K562 (cell line): ENCODE measurements at regions not wholly inside any gene's neighbourhood (a gene's known extent, or its start where the extent isn't known, plus 50 kb on each side); places are given as distances from the start of the nearest gene placed in this dataset.

Experiments used
- ATAC-seq: fragments of 200-7000 bp; cut with Tn5 transposase; 3 replicates; pipeline ENCODE4 v1.9.1; 2020; ENCODE audit warnings: moderate library complexity
- BruUV-seq: library from RNA; stranded (reverse); fragments of 400-500 nt; replicated peaks from 2 replicates; lab custom pipeline; 2021; lab: Mats Ljungman, UMichigan
- CTCF ChIA-PET: fragments of 300-600 bp; formaldehyde crosslinking; extraction: SDS; loops from one replicate; lab custom pipeline; 2021; ENCODE audit warnings: low intra/inter-chr PET ratio; lab: Yijun Ruan, JAX
- POLR2A ChIA-PET: fragments of 300-600, 350-650 bp; sonication (Branson Sonifier 250); formaldehyde crosslinking; extraction: SDS; loops from one replicate; lab custom pipeline; 2021; ENCODE audit warnings: antibody characterized with exemption, inconsistent platforms; lab: Yijun Ruan, JAX
- DNase-seq, 4 experiments: peaks; one replicate each; pipeline versions ENCODE4 v3.0.0 to v3.0.0-alpha.2; 2011 to 2018; ENCODE audit warnings: low spot score in 3 of 4, mixed read lengths in 3 of 4; ENCODE audit errors: extremely low read depth in 1 of 4
- FAIRE-seq: peaks from 2 replicates; lab custom pipeline; 2011; peaks lifted over from hg19 to GRCh38; lab: Jason Lieb, UNC
- H2AFZ ChIP-seq: 2 replicates; pipeline ENCODE4 v1.6.0; 2011; ENCODE audit warnings: low read depth, low read length, control low read depth, inconsistent platforms
- H3K27ac ChIP-seq: fragments of 200-600 bp; 3 replicates; pipeline ENCODE4 v1.8.0; 2011; ENCODE audit warnings: low read depth, mild to moderate bottlenecking, control low read depth, inconsistent platforms, low read length, moderate library complexity, mixed read lengths; ENCODE audit errors: extremely low read depth
- H3K27me3 ChIP-seq, 2 experiments: fragments of 300-600 bp in 1 of 2; 2 replicates in 1 of 2; 3 replicates in 1 of 2; pipeline versions ENCODE4 v1.6.0 to v1.8.0; 2011; ENCODE audit warnings: inconsistent platforms in 2 of 2, low read length in 2 of 2, mild to moderate bottlenecking in 1 of 2, mixed read lengths in 1 of 2, moderate library complexity in 1 of 2; ENCODE audit not compliant: control insufficient read depth in 2 of 2, insufficient read depth in 2 of 2
- H3K36me3 ChIP-seq: fragments of 300-600 bp; 3 replicates; pipeline ENCODE4 v1.8.0; 2011; ENCODE audit warnings: mild to moderate bottlenecking, low read length, inconsistent platforms; ENCODE audit not compliant: control insufficient read depth, insufficient read depth
- H3K4me1 ChIP-seq, 2 experiments: fragments of 200-600 bp in 1 of 2; replicated peaks in 1 of 2; 2 replicates in 1 of 2; 3 replicates in 1 of 2; pipeline versions ENCODE4 v1.5.1 to v1.8.0; 2011; ENCODE audit warnings: inconsistent platforms in 2 of 2, low read length in 2 of 2, mild to moderate bottlenecking in 1 of 2, mixed read lengths in 1 of 2, moderate library complexity in 1 of 2; ENCODE audit not compliant: control insufficient read depth in 2 of 2, insufficient read depth in 2 of 2
- H3K4me2 ChIP-seq: 2 replicates; pipeline ENCODE4 v1.6.1; 2011; ENCODE audit warnings: low read length, control low read depth, inconsistent platforms, mixed read lengths; ENCODE audit not compliant: insufficient read depth
- H3K4me3 ChIP-seq: fragments of 200-600 bp; sonication (generic), shearing (Covaris generic); 2 replicates; pipeline ENCODE4 v1.5.1; 2016; ENCODE audit warnings: control low read depth, inconsistent platforms
- H3K79me2 ChIP-seq: fragments of 200-600 bp; 3 replicates; pipeline ENCODE4 v1.8.0; 2011; ENCODE audit warnings: low read length, inconsistent platforms; ENCODE audit not compliant: control insufficient read depth, insufficient read depth
- H3K9ac ChIP-seq, 2 experiments: 2 replicates each; pipeline versions ENCODE4 v1.6.0 to v1.6.1; 2011; ENCODE audit warnings: low read depth in 2 of 2, low read length in 2 of 2, control low read depth in 1 of 2, inconsistent platforms in 1 of 2, mild to moderate bottlenecking in 1 of 2, mixed read lengths in 1 of 2; ENCODE audit not compliant: insufficient read depth in 1 of 2
- H3K9me1 ChIP-seq: one replicate; pipeline ENCODE4 v1.6.0; 2011; ENCODE audit warnings: inconsistent platforms, mild to moderate bottlenecking, low read length, moderate library complexity; ENCODE audit not compliant: control insufficient read depth, insufficient read depth
- H3K9me3 ChIP-seq: replicated peaks from 2 replicates; pipeline ENCODE4 v1.5.1; 2011; ENCODE audit warnings: low read depth, low read length, inconsistent platforms; ENCODE audit not compliant: control insufficient read depth, insufficient read depth
- H4K20me1 ChIP-seq: replicated peaks from 2 replicates; pipeline ENCODE4 v1.6.1; 2011; ENCODE audit warnings: low read length, inconsistent platforms, mixed read lengths; ENCODE audit not compliant: control insufficient read depth, insufficient read depth
- ESRRB ChIP-seq: fragments of 250-450 bp; sonication (Bioruptor Pico); IDR thresholded peaks from 2 replicates; pipeline ENCODE4 v1.5.0; 2020; ENCODE audit warnings: mild to moderate bottlenecking, moderate library complexity, borderline replicate concordance
- FOS ChIP-seq: IDR thresholded peaks from 3 replicates; pipeline ENCODE4 v1.6.1; 2011; ENCODE audit not compliant: insufficient read length; ENCODE audit errors: extremely low read depth
- KLF13 ChIP-seq: fragments of 450-650 bp; IDR thresholded peaks from 2 replicates; pipeline ENCODE4 v1.6.1; 2016; ENCODE audit warnings: missing genetic modification characterization, low read depth, mild to moderate bottlenecking, missing compliant biosample characterization, moderate library complexity, borderline replicate concordance
- MLLT1 ChIP-seq, 2 experiments: fragments of 450-650 bp; IDR thresholded peaks; 2 replicates each; pipeline ENCODE4 v1.6.1; 2016
- TAF1 ChIP-seq: IDR thresholded peaks from 2 replicates; pipeline ENCODE4 v1.6.1; 2011; ENCODE audit warnings: mild to moderate bottlenecking, low read length, moderate library complexity; ENCODE audit not compliant: insufficient read depth, control insufficient read depth, severe bottlenecking; ENCODE audit errors: extremely low read depth
- TAF7 ChIP-seq: fragments of 450-650 bp; IDR thresholded peaks from 2 replicates; pipeline ENCODE4 v1.6.1; 2016; ENCODE audit warnings: missing genetic modification characterization, missing compliant biosample characterization
- ZKSCAN8 ChIP-seq: fragments of 200-800 bp; sonication (Bioruptor generic); IDR thresholded peaks from 2 replicates; pipeline ENCODE4 v1.6.1; 2016; ENCODE audit warnings: missing genetic modification characterization, missing compliant biosample characterization
- ZNF165 ChIP-seq: fragments of 250-450 bp; sonication (Bioruptor Pico); IDR thresholded peaks from 2 replicates; pipeline ENCODE4 v1.4.0; 2020; ENCODE audit warnings: borderline replicate concordance
- ZNF184 ChIP-seq: sonication (generic); formaldehyde crosslinking; IDR thresholded peaks from 2 replicates; pipeline ENCODE4 v1.5.0; 2020; ENCODE audit warnings: missing genetic modification reagents
- ZNF707 ChIP-seq: fragments of 250-450 bp; sonication (Bioruptor Pico); conservative IDR thresholded peaks from 2 replicates; pipeline ENCODE4 v1.8.0; 2022; ENCODE audit warnings: inconsistent platforms, mild to moderate bottlenecking, moderate library complexity
- WGBS: fragments of 100-300 bp; shearing (Covaris generic); methylation state at CpG from one replicate; pipeline ENCODE4 v1.1.6; 2016; ENCODE audit warnings: low coverage, mixed read lengths; ENCODE audit not compliant: insufficient coverage; ENCODE audit errors: missing lambda C conversion rate; 5-methylcytosine and 5-hydroxymethylcytosine counted together
- in situ Hi-C: fragments of 300-500 bp; cut with MboI; formaldehyde crosslinking; loops from 4 replicates; pipeline ENCODE4 v1.15.0; 2018; ENCODE audit warnings: inconsistent platforms, mixed read lengths
- intact Hi-C: fragments of 100-400 bp; cut with micrococcal nuclease; formaldehyde crosslinking; loops from 2 replicates; pipeline ENCODE4 v1.14.2; 2022
- TF ChIP-seq, protein P1 (sequence below): fragments of 200-400 bp; formaldehyde crosslinking; IDR thresholded peaks from 2 replicates; pipeline ENCODE4 v1.6.1; 2017; ENCODE audit warnings: mild to moderate bottlenecking, low read depth, low read length, moderate library complexity
- TF ChIP-seq, protein P2 (sequence below): fragments of 450-650 bp; IDR thresholded peaks from 2 replicates; pipeline ENCODE4 v1.6.1; 2016; ENCODE audit warnings: low read depth

- Histone ChIP-seq H3K9me3 (no peaks in the 10 kb centered on the region), H3K9ac (no peak overlapping the region), H3K27ac (no peak overlapping the region), H3K4me3 (no peak overlapping the region), H3K9me1 (no peaks in the 10 kb centered on the region), H3K4me2 (no peak overlapping the region), H2AFZ (no peak overlapping the region), H3K27me3 (peaks cover 0 to 4% of the 10 kb centered on the region in 2 experiments; a peak in 1 of 5 replicates), H3K79me2 (no peaks in the 10 kb centered on the region), H4K20me1 (no peaks in the 10 kb centered on the region; the same call in 1 of the 2 replicates), H3K36me3 (no peaks in the 10 kb centered on the region), H3K4me1 (no peaks in the 10 kb centered on the region)
- ChIA-PET POLR2A (no interaction called here), CTCF (no interaction called here)
- BruUV-seq = no TSS peak
- ATAC-seq (no peak), FAIRE-seq (no peak), DNase-seq (no peak)
- intact Hi-C loops = no loop called here
- WGBS = 0% methylated on average over 1 of the region's 1 CpG
- in situ Hi-C loops = no loop called here
- TF ChIP-seq TAF1 = no peak
- no peak for TF ChIP-seq TAF7 (tag)
- TF ChIP-seq, protein P1, sequence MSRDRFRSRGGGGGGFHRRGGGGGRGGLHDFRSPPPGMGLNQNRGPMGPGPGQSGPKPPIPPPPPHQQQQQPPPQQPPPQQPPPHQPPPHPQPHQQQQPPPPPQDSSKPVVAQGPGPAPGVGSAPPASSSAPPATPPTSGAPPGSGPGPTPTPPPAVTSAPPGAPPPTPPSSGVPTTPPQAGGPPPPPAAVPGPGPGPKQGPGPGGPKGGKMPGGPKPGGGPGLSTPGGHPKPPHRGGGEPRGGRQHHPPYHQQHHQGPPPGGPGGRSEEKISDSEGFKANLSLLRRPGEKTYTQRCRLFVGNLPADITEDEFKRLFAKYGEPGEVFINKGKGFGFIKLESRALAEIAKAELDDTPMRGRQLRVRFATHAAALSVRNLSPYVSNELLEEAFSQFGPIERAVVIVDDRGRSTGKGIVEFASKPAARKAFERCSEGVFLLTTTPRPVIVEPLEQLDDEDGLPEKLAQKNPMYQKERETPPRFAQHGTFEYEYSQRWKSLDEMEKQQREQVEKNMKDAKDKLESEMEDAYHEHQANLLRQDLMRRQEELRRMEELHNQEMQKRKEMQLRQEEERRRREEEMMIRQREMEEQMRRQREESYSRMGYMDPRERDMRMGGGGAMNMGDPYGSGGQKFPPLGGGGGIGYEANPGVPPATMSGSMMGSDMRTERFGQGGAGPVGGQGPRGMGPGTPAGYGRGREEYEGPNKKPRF = no peak
- TF ChIP-seq ESRRB = no peak
- no peak for TF ChIP-seq FOS
- no peak for TF ChIP-seq KLF13 (tag)
- no peak for TF ChIP-seq ZNF165 (CRISPR knock-in tag)
- no peak for TF ChIP-seq MLLT1 (IDR thresholded peaks at IDR 0.05)
- no peak for TF ChIP-seq ZNF707 (CRISPR knock-in tag)
- TF ChIP-seq ZKSCAN8 (CRISPR knock-in tag) = no peak
- TF ChIP-seq, protein P2, sequence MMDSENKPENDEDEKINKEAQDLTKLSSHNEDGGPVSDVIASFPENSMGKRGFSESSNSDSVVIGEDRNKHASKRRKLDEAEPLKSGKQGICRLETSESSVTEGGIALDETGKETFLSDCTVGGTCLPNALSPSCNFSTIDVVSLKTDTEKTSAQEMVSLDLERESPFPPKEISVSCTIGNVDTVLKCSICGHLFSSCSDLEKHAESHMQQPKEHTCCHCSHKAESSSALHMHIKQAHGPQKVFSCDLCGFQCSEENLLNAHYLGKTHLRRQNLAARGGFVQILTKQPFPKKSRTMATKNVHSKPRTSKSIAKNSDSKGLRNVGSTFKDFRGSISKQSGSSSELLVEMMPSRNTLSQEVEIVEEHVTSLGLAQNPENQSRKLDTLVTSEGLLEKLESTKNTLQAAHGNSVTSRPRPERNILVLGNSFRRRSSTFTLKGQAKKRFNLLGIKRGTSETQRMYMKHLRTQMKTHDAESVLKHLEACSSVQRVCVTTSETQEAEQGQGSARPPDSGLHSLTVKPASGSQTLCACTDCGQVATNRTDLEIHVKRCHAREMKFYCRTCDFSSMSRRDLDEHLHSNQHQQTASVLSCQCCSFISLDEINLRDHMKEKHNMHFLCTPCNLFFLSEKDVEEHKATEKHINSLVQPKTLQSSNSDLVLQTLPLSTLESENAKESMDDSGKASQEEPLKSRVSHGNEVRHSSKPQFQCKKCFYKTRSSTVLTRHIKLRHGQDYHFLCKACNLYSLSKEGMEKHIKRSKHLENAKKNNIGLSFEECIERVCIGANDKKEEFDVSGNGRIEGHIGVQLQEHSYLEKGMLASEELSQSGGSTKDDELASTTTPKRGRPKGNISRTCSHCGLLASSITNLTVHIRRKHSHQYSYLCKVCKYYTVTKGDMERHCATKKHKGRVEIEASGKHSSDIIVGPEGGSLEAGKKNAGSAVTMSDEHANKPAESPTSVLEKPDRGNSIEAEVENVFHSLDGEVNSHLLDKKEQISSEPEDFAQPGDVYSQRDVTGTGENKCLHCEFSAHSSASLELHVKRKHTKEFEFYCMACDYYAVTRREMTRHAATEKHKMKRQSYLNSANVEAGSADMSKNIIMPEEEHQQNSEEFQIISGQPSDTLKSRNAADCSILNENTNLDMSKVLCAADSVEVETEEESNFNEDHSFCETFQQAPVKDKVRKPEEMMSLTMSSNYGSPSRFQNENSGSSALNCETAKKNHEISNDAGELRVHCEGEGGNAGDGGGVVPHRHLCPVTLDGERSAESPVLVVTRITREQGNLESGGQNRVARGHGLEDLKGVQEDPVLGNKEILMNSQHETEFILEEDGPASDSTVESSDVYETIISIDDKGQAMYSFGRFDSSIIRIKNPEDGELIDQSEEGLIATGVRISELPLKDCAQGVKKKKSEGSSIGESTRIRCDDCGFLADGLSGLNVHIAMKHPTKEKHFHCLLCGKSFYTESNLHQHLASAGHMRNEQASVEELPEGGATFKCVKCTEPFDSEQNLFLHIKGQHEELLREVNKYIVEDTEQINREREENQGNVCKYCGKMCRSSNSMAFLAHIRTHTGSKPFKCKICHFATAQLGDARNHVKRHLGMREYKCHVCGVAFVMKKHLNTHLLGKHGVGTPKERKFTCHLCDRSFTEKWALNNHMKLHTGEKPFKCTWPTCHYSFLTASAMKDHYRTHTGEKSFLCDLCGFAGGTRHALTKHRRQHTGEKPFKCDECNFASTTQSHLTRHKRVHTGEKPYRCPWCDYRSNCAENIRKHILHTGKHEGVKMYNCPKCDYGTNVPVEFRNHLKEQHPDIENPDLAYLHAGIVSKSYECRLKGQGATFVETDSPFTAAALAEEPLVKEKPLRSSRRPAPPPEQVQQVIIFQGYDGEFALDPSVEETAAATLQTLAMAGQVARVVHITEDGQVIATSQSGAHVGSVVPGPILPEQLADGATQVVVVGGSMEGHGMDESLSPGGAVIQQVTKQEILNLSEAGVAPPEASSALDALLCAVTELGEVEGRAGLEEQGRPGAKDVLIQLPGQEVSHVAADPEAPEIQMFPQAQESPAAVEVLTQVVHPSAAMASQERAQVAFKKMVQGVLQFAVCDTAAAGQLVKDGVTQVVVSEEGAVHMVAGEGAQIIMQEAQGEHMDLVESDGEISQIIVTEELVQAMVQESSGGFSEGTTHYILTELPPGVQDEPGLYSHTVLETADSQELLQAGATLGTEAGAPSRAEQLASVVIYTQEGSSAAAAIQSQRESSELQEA = no peak
- no peak for TF ChIP-seq ZNF184 (CRISPR knock-in tag)
Measured at GRCh38 chr14:97143011-97143410, 345.8 kb downstream of the VRK1 start.
